SK-N-SH (cell line): ENCODE measurements at regions not wholly inside any gene's neighbourhood (a gene's known extent, or its start where the extent isn't known, plus 50 kb on each side); places are given as distances from the start of the nearest gene placed in this dataset.

ENCODE experiments used
- CTCF ChIA-PET: fragments of 300-600, 350-600 bp; formaldehyde crosslinking; extraction: SDS; loops from one replicate; lab custom pipeline; 2021; lab: Yijun Ruan, JAX
- POLR2A ChIA-PET: fragments of 350-600 bp; sonication (Branson Sonifier 250); formaldehyde crosslinking; extraction: SDS; loops from one replicate; lab custom pipeline; 2020; ENCODE audit warnings: antibody characterized with exemption, inconsistent platforms; lab: Yijun Ruan, JAX
- DNase-seq: peaks from one replicate; pipeline ENCODE4 v3.0.0; 2012
- H2AFZ ChIP-seq: fragments of 200-600 bp; sonication (generic); 2 replicates; pipeline ENCODE4 v1.8.1; 2016; ENCODE audit warnings: antibody characterized with exemption, mild to moderate bottlenecking, low read depth
- H3F3A ChIP-seq: fragments of 200-600 bp; sonication (generic); replicated peaks from 2 replicates; pipeline ENCODE3; 2016; ENCODE audit warnings: antibody characterized with exemption, mild to moderate bottlenecking; ENCODE audit not compliant: insufficient read depth
- H3K27ac ChIP-seq, 2 experiments: fragments of 200-500 bp in 1 of 2; fragments of 200-600 bp in 1 of 2; sonication (Bioruptor generic) in 1 of 2; sonication (generic), shearing (Covaris generic) in 1 of 2; 2 replicates each; pipeline versions ENCODE4 v1.5.1 to v1.6.1; 2014 to 2016; ENCODE audit warnings: low read depth in 2 of 2, inconsistent platforms in 1 of 2, low read length in 1 of 2, mild to moderate bottlenecking in 1 of 2, mixed read lengths in 1 of 2
- H3K27me3 ChIP-seq: fragments of 200-600 bp; sonication (generic), shearing (Covaris generic); 2 replicates; pipeline ENCODE4 v1.6.1; 2016; ENCODE audit warnings: mixed run types; ENCODE audit not compliant: insufficient read depth
- H3K36me3 ChIP-seq, 2 experiments: fragments of 200-500 bp in 1 of 2; fragments of 200-600 bp in 1 of 2; sonication (Bioruptor generic) in 1 of 2; sonication (generic) in 1 of 2; replicated peaks in 1 of 2; 2 replicates each; pipeline versions ENCODE3 to v1.5.1; 2014 to 2016; ENCODE audit warnings: low read length in 1 of 2, mild to moderate bottlenecking in 1 of 2; ENCODE audit not compliant: insufficient read depth in 2 of 2, control insufficient read depth in 1 of 2
- H3K4me1 ChIP-seq, 2 experiments: fragments of 200-500 bp in 1 of 2; fragments of 200-600 bp in 1 of 2; sonication (Bioruptor generic) in 1 of 2; sonication (generic), shearing (Covaris generic) in 1 of 2; 2 replicates each; pipeline versions ENCODE4 v1.5.1 to v1.6.1; 2014 to 2016; ENCODE audit warnings: low read depth in 1 of 2, low read length in 1 of 2, mixed run types in 1 of 2; ENCODE audit not compliant: insufficient read depth in 2 of 2, control insufficient read depth in 1 of 2
- H3K4me2 ChIP-seq: fragments of 200-600 bp; sonication (generic), shearing (Covaris generic); 2 replicates; pipeline ENCODE4 v1.6.1; 2017; ENCODE audit warnings: mixed run types
- H3K4me3 ChIP-seq, 2 experiments: fragments of 200-500 bp in 1 of 2; fragments of 200-600 bp in 1 of 2; sonication (Bioruptor generic) in 1 of 2; sonication (generic), shearing (Covaris generic) in 1 of 2; 2 replicates each; pipeline versions ENCODE4 v1.5.1 to v1.8.1; 2014 to 2016; ENCODE audit warnings: low read depth in 2 of 2, inconsistent platforms in 1 of 2, low read length in 1 of 2, mild to moderate bottlenecking in 1 of 2, mixed read lengths in 1 of 2, moderate library complexity in 1 of 2
- H3K79me2 ChIP-seq: fragments of 200-600 bp; sonication (generic); 2 replicates; pipeline ENCODE4 v1.8.1; 2017; ENCODE audit warnings: mild to moderate bottlenecking; ENCODE audit not compliant: insufficient read depth
- H3K9ac ChIP-seq: fragments of 200-600 bp; sonication (generic); 2 replicates; pipeline ENCODE4 v1.6.1; 2017; ENCODE audit warnings: mixed run types
- H3K9me2 ChIP-seq: fragments of 200-600 bp; sonication (generic); 2 replicates; pipeline ENCODE4 v1.6.1; 2017; ENCODE audit warnings: mixed run types
- H3K9me3 ChIP-seq: fragments of 200-600 bp; sonication (generic); 2 replicates; pipeline ENCODE4 v1.6.1; 2017; ENCODE audit warnings: mixed run types, mild to moderate bottlenecking, moderate library complexity
- H4K20me1 ChIP-seq: fragments of 200-600 bp; sonication (generic); 2 replicates; pipeline ENCODE4 v1.6.1; 2017; ENCODE audit warnings: mild to moderate bottlenecking, mixed run types; ENCODE audit not compliant: insufficient read depth
- CHD2 ChIP-seq: fragments of 150-350 bp; IDR thresholded peaks from 2 replicates; pipeline ENCODE4 v1.6.1; 2018; ENCODE audit warnings: low read length; ENCODE audit not compliant: partially characterized antibody
- ELF1 ChIP-seq: IDR thresholded peaks from 2 replicates; pipeline ENCODE4 v1.4.0; 2012
- EP300 ChIP-seq, 2 experiments: IDR thresholded peaks; 2 replicates each; pipeline versions ENCODE4 v1.4.0 to v1.6.1; 2012; ENCODE audit warnings: borderline replicate concordance in 1 of 2, low read depth in 1 of 2, low read length in 1 of 2
- FOSL2 ChIP-seq: IDR thresholded peaks from 2 replicates; pipeline ENCODE4 v1.4.0; 2012; ENCODE audit warnings: low read depth, mild to moderate bottlenecking, moderate library complexity, borderline replicate concordance
- FOXJ3 ChIP-seq: sonication (generic); formaldehyde crosslinking; IDR thresholded peaks from 2 replicates; pipeline ENCODE4 v1.5.1; 2020; ENCODE audit warnings: mild to moderate bottlenecking, missing genetic modification reagents
- GATA2 ChIP-seq: sonication (generic); formaldehyde crosslinking; IDR thresholded peaks from 2 replicates; pipeline ENCODE4 v1.5.0; 2020; ENCODE audit warnings: mild to moderate bottlenecking, missing genetic modification reagents
- NRF1 ChIP-seq: IDR thresholded peaks from 2 replicates; pipeline ENCODE4 v1.6.1; 2012; ENCODE audit warnings: low read depth, mild to moderate bottlenecking, low read length
- POLR2AphosphoS5 ChIP-seq: IDR thresholded peaks from 2 replicates; pipeline ENCODE4 v1.6.1; 2012; ENCODE audit warnings: low read depth, low read length
- RCOR1 ChIP-seq: fragments of 150-350 bp; IDR thresholded peaks from 2 replicates; pipeline ENCODE4 v1.6.1; 2017; ENCODE audit warnings: antibody characterized with exemption, low read length
- SIN3A ChIP-seq: IDR thresholded peaks from 2 replicates; pipeline ENCODE4 v1.6.1; 2012; ENCODE audit warnings: low read depth, mild to moderate bottlenecking, low read length, moderate library complexity, borderline replicate concordance
- SMC3 ChIP-seq: IDR thresholded peaks from 2 replicates; pipeline ENCODE4 v1.6.1; 2012; ENCODE audit warnings: low read depth, low read length, improper control_type of control experiment
- TAF1 ChIP-seq: IDR thresholded peaks from 2 replicates; pipeline ENCODE4 v1.6.1; 2012; ENCODE audit warnings: low read depth, mild to moderate bottlenecking, low read length, moderate library complexity, borderline replicate concordance
- whole genome bisulfite sequencing: methylation state at CpG from one replicate; pipeline ENCODE4 v1.1.6; 2017; ENCODE audit warnings: low lambda C conversion rate; 5-methylcytosine and 5-hydroxymethylcytosine counted together
- TF ChIP-seq, protein P1 (sequence below): fragments of 150-350 bp; IDR thresholded peaks from 2 replicates; pipeline ENCODE4 v1.6.1; 2017; ENCODE audit warnings: antibody characterized with exemption, low read length, low read depth, borderline replicate concordance
- TF ChIP-seq, protein P2 (sequence below): fragments of 200-600 bp; sonication (generic); IDR thresholded peaks from 2 replicates; pipeline ENCODE4 v1.6.1; 2017; ENCODE audit warnings: antibody characterized with exemption, mild to moderate bottlenecking, moderate library complexity
- TF ChIP-seq, protein P3 (sequence below): IDR thresholded peaks from 2 replicates; pipeline ENCODE4; 2012
- TF ChIP-seq, protein P4 (sequence below): IDR thresholded peaks from 2 replicates; pipeline ENCODE4 v1.6.1; 2012; ENCODE audit warnings: mild to moderate bottlenecking, low read depth, low read length, moderate library complexity

DNA sequence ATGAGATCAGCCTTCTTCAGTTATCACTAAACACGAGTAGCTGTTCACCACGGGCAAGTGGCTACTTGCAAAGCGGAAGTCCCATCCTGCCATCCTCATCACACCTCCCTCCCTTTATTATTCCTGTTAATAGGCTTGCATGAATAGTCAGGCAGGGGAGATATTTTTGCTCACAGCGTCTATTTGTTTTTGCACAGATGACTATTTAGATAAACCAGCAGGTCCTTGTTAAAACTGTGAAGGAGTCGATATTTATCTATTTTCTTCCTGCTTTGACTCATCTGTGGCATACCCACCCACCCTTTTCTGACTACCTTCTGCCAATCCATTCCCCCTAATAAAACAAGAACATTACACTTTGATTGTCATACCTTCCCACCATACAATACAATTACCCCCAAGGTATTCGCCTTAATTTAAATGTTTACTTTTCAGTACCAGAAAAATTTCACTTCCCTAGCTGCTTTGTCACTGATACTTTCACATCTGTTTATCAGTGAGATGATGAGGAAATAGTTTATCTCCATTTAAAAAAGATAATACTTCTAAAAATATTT is 96.6 kb upstream of the BANK1 start:
- Histone ChIP-seq H3K4me3 (no peak overlapping the region), H3K36me3 (no peaks in the 10 kb centered on the region), H3K4me2 (no peak overlapping the region), H3K27me3 (no peaks in the 10 kb centered on the region), H3K9me3 (no peaks in the 10 kb centered on the region), H4K20me1 (no peaks in the 10 kb centered on the region), H2AFZ (no peak overlapping the region), H3K9me2 (no peaks in the 10 kb centered on the region), H3K4me1 (peaks cover 3 to 4% of the 10 kb centered on the region in 2 experiments; a peak in 3 of 4 replicates), H3K9ac (no peak overlapping the region), H3K79me2 (no peaks in the 10 kb centered on the region), H3K27ac (no peak overlapping the region), H3F3A (no peaks in the 10 kb centered on the region)
- ChIA-PET POLR2A (no interaction called here), CTCF (no interaction called here)
- DNase-seq, result peak; percentile 8
- 57% methylated on average over 6 of the region's 6 CpGs for WGBS
- TF ChIP-seq, protein P1, sequence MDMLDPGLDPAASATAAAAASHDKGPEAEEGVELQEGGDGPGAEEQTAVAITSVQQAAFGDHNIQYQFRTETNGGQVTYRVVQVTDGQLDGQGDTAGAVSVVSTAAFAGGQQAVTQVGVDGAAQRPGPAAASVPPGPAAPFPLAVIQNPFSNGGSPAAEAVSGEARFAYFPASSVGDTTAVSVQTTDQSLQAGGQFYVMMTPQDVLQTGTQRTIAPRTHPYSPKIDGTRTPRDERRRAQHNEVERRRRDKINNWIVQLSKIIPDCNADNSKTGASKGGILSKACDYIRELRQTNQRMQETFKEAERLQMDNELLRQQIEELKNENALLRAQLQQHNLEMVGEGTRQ, result no peak
- TF ChIP-seq FOXJ3 (CRISPR knock-in tag), result no peak
- TF ChIP-seq GATA2 (CRISPR knock-in tag), result 0 out of 2 replicates have a peak, but pooled peaks have one; percentile 20

DNA sequence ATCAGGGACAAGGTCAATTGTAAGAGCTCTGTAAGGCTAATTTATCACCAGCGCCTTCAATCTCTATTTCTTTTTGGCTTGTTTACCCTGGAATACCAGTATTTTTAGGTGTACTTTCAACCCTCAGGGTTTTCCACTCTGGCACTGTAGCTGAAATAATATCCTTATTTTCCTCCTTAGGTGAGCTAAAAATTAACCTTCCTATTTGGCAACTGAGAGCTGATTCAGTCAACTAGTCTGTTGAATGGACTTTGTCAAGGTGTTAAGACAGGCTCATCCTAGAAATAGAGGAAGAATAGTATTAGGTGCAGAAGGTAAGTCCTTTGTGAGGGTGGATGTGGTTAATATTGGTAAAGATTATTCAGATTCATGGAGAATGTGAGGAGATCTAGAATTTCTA is 101.3 kb upstream of the BANK1 start:
- no peaks in the 10 kb centered on the region for H3K9me2 ChIP-seq
- WGBS, result 84% methylated on average over 1 of the region's 1 CpG
- H2AFZ ChIP-seq, result no peak overlapping the region
- no peaks in the 10 kb centered on the region for H3K36me3 ChIP-seq
- no peaks in the 10 kb centered on the region for H3F3A ChIP-seq
- no peaks in the 10 kb centered on the region for H3K27me3 ChIP-seq
- no peaks in the 10 kb centered on the region for H3K9me3 ChIP-seq
- no peaks in the 10 kb centered on the region for H4K20me1 ChIP-seq
- H3K79me2 ChIP-seq, result no peaks in the 10 kb centered on the region
- POLR2A ChIA-PET, result no interaction called here
- H3K9ac ChIP-seq, result no peak overlapping the region
- no peak overlapping the region for H3K27ac ChIP-seq
- CTCF ChIA-PET, result no interaction called here
- H3K4me2 ChIP-seq, result no peak overlapping the region
- H3K4me3 ChIP-seq, result no peak overlapping the region
- no peak for DNase-seq
- peaks cover 1 to 4% of the 10 kb centered on the region in 2 experiments; a peak in 3 of 4 replicates for H3K4me1 ChIP-seq
- TF ChIP-seq EP300 (IDR thresholded peaks at IDR 0.05; ENCODE audit: borderline replicate concordance in 1 of 2, low read depth in 1 of 2, low read length in 1 of 2) (no peak), NRF1 (no peak), SIN3A (no peak), RCOR1 (no peak), CHD2 (no peak), SMC3 (no peak), ELF1 (no peak), TAF1 (no peak), POLR2AphosphoS5 (no peak), FOSL2 (no peak)
- TF ChIP-seq, protein P2, sequence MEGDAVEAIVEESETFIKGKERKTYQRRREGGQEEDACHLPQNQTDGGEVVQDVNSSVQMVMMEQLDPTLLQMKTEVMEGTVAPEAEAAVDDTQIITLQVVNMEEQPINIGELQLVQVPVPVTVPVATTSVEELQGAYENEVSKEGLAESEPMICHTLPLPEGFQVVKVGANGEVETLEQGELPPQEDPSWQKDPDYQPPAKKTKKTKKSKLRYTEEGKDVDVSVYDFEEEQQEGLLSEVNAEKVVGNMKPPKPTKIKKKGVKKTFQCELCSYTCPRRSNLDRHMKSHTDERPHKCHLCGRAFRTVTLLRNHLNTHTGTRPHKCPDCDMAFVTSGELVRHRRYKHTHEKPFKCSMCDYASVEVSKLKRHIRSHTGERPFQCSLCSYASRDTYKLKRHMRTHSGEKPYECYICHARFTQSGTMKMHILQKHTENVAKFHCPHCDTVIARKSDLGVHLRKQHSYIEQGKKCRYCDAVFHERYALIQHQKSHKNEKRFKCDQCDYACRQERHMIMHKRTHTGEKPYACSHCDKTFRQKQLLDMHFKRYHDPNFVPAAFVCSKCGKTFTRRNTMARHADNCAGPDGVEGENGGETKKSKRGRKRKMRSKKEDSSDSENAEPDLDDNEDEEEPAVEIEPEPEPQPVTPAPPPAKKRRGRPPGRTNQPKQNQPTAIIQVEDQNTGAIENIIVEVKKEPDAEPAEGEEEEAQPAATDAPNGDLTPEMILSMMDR, result no peak
- TF ChIP-seq, protein P1, result no peak
- TF ChIP-seq, protein P3, sequence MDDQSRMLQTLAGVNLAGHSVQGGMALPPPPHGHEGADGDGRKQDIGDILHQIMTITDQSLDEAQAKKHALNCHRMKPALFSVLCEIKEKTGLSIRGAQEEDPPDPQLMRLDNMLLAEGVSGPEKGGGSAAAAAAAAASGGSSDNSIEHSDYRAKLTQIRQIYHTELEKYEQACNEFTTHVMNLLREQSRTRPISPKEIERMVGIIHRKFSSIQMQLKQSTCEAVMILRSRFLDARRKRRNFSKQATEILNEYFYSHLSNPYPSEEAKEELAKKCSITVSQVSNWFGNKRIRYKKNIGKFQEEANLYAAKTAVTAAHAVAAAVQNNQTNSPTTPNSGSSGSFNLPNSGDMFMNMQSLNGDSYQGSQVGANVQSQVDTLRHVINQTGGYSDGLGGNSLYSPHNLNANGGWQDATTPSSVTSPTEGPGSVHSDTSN, result no peak
- TF ChIP-seq, protein P4, sequence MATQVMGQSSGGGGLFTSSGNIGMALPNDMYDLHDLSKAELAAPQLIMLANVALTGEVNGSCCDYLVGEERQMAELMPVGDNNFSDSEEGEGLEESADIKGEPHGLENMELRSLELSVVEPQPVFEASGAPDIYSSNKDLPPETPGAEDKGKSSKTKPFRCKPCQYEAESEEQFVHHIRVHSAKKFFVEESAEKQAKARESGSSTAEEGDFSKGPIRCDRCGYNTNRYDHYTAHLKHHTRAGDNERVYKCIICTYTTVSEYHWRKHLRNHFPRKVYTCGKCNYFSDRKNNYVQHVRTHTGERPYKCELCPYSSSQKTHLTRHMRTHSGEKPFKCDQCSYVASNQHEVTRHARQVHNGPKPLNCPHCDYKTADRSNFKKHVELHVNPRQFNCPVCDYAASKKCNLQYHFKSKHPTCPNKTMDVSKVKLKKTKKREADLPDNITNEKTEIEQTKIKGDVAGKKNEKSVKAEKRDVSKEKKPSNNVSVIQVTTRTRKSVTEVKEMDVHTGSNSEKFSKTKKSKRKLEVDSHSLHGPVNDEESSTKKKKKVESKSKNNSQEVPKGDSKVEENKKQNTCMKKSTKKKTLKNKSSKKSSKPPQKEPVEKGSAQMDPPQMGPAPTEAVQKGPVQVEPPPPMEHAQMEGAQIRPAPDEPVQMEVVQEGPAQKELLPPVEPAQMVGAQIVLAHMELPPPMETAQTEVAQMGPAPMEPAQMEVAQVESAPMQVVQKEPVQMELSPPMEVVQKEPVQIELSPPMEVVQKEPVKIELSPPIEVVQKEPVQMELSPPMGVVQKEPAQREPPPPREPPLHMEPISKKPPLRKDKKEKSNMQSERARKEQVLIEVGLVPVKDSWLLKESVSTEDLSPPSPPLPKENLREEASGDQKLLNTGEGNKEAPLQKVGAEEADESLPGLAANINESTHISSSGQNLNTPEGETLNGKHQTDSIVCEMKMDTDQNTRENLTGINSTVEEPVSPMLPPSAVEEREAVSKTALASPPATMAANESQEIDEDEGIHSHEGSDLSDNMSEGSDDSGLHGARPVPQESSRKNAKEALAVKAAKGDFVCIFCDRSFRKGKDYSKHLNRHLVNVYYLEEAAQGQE, result no peak
